ENCODE measurements at regions not wholly inside any gene's neighbourhood (a gene's known extent, or its start where the extent isn't known, plus 50 kb on each side); places are given as distances from the start of the nearest gene placed in this dataset.

GRCh38 chr3:31265646-31266428 lies 266.9 kb upstream of the STT3B start:
- intact Hi-C loops (cut with DNase I): no loop called here
- no peak overlapping the region for H3K27ac ChIP-seq

DNA sequence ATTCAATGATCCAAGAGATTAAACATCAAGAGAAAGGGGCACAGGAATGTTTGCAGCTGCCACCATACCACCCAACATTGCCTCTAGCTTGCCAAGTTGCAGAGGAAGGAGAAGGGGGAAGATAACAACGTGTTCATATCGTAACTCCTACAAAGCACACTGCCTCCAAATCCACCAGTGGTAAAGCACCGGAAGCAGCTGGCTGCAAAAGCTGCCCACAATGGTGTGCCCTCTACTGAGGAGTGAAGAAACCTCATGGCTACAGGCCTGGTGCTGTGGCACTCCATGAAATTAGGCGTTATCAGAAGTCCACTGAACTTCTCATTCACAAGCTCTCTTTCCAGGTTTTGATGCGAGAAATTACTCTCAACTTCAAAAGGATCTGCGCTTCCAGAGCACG lies 263.9 kb upstream of the STT3B start:
- no peaks in the 10 kb centered on the region for H3K9me3 ChIP-seq
- no peaks in the 10 kb centered on the region for H3K27me3 ChIP-seq
- no peaks in the 10 kb centered on the region for H3K36me3 ChIP-seq
- no peak overlapping the region for H3K27ac ChIP-seq
- intact Hi-C loops (cut with DNase I): no loop called here
- no peaks in the 10 kb centered on the region for H3K4me1 ChIP-seq
- no peak overlapping the region for H3K4me3 ChIP-seq
- TF ChIP-seq, protein P1, sequence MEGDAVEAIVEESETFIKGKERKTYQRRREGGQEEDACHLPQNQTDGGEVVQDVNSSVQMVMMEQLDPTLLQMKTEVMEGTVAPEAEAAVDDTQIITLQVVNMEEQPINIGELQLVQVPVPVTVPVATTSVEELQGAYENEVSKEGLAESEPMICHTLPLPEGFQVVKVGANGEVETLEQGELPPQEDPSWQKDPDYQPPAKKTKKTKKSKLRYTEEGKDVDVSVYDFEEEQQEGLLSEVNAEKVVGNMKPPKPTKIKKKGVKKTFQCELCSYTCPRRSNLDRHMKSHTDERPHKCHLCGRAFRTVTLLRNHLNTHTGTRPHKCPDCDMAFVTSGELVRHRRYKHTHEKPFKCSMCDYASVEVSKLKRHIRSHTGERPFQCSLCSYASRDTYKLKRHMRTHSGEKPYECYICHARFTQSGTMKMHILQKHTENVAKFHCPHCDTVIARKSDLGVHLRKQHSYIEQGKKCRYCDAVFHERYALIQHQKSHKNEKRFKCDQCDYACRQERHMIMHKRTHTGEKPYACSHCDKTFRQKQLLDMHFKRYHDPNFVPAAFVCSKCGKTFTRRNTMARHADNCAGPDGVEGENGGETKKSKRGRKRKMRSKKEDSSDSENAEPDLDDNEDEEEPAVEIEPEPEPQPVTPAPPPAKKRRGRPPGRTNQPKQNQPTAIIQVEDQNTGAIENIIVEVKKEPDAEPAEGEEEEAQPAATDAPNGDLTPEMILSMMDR (IDR thresholded peaks at IDR 0.05): no peak
- TF ChIP-seq POLR2A (IDR thresholded peaks at IDR 0.05): no peak
- TF ChIP-seq POLR2AphosphoS5 (IDR thresholded peaks at IDR 0.05; ENCODE audit: insufficient read depth in 1 of 2, low read depth in 1 of 2): no peak
- DNase-seq (ENCODE audit: extremely low spot score in 2 of 2): no peak

More at GRCh38 chr3:31265646-31266428, 266.9 kb upstream of the STT3B start:
- no peak for DNase-seq (ENCODE audit: extremely low spot score in 2 of 2)
- Histone ChIP-seq H3K9me3 (no peaks in the 10 kb centered on the region), H3K27me3 (no peaks in the 10 kb centered on the region), H3K36me3 (no peaks in the 10 kb centered on the region), H3K4me3 (no peak overlapping the region), H3K4me1 (no peaks in the 10 kb centered on the region)
- TF ChIP-seq POLR2A (IDR thresholded peaks at IDR 0.05): no peak
- TF ChIP-seq, protein P1 (IDR thresholded peaks at IDR 0.05): no peak
- no peak for TF ChIP-seq POLR2AphosphoS5 (IDR thresholded peaks at IDR 0.05; ENCODE audit: insufficient read depth in 1 of 2, low read depth in 1 of 2)

DNA sequence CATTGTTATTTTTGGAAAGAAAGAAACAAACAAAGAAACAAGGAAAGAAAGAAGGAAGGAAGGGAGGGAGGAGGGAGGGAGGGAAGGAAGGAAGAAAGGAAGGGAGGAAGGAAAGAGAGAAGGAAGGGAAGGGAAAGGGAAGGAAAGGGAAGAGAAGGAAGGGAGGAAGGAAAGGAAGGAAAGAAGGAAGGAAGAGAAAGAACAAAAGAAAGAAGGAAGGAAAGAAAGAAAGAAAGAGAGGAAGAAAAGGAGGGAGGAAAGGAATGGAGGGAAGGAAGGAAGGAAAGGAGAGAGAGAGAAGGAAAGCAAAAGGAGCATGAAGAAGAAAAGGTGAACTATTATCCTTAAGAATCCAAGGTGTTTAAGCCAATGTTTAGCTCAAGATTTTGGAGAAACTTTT lies 262.7 kb upstream of the STT3B start:
- Histone ChIP-seq H3K9me3 (no peaks in the 10 kb centered on the region), H3K4me3 (no peak overlapping the region), H3K27ac (no peak overlapping the region), H3K36me3 (no peaks in the 10 kb centered on the region), H3K27me3 (no peaks in the 10 kb centered on the region), H3K4me1 (peaks cover 11% of the 10 kb centered on the region)
- intact Hi-C loops (cut with DNase I): no loop called here
- no peak for DNase-seq (ENCODE audit: extremely low spot score in 2 of 2)
- TF ChIP-seq POLR2AphosphoS5 (IDR thresholded peaks at IDR 0.05; ENCODE audit: insufficient read depth in 1 of 2, low read depth in 1 of 2) (no peak), POLR2A (IDR thresholded peaks at IDR 0.05) (no peak)
- TF ChIP-seq, protein P1 (IDR thresholded peaks at IDR 0.05): no peak

- Histone ChIP-seq H3K36me3 (no peaks in the 10 kb centered on the region), H3K9me3 (no peaks in the 10 kb centered on the region), H3K4me1 (peaks cover 21% of the 10 kb centered on the region), H3K4me3 (no peak overlapping the region), H3K27me3 (no peaks in the 10 kb centered on the region), H3K27ac (peak overlapping the region; percentile 25)
- intact Hi-C loops (cut with DNase I): no loop called here
- TF ChIP-seq POLR2AphosphoS5 (IDR thresholded peaks at IDR 0.05; ENCODE audit: insufficient read depth in 1 of 2, low read depth in 1 of 2) (no peak), POLR2A (IDR thresholded peaks at IDR 0.05) (no peak)
- TF ChIP-seq, protein P1 (IDR thresholded peaks at IDR 0.05): no peak
- no peak for DNase-seq (ENCODE audit: extremely low spot score in 2 of 2)
These were observed 258.2 kb upstream of the STT3B start for GRCh38 chr3:31274326-31275024.

All from vagina (tissue), 2 donors.